NCI-H2107 (cell line): ENCODE measurements at regions not wholly inside any gene's neighbourhood (a gene's known extent, or its start where the extent isn't known, plus 50 kb on each side); places are given as distances from the start of the nearest gene placed in this dataset.
"Not testable (repeated sequence)": the region's sequence is repeated elsewhere in the genome, so short reads cannot be mapped to it uniquely, and the experiment has no call there.

ENCODE experiments used
- DNase-seq: peaks from one replicate; lab custom pipeline; 2025; lab: John Stamatoyannopoulos, UW

GRCh38 chr7:156380261-156380660 lies 260.3 kb upstream of the RNF32 start:
- no peak for DNase-seq

- DNase-seq, result no peak
Observed at GRCh38 chr7:156379324-156380070, 261.1 kb upstream of the RNF32 start.

- no peak for DNase-seq
Observed at GRCh38 chr7:156378806-156379205, 261.8 kb upstream of the RNF32 start.

GRCh38 chr7:156376317-156376716 lies 264.3 kb upstream of the RNF32 start:
- DNase-seq, result no peak

- DNase-seq, result no peak
Observed at GRCh38 chr7:156374335-156374734, 266.2 kb upstream of the RNF32 start.

- DNase-seq, result not testable (repeated sequence)
Observed at GRCh38 chr7:156369929-156370328, 270.6 kb upstream of the RNF32 start.

GRCh38 chr7:156368053-156368843 lies 272.3 kb upstream of the RNF32 start:
- no peak for DNase-seq

GRCh38 chr7:156363751-156364150 lies 276.8 kb upstream of the RNF32 start:
- no peak for DNase-seq

GRCh38 chr7:156360835-156361234 lies 279.7 kb upstream of the RNF32 start:
- no peak for DNase-seq

GRCh38 chr7:156356551-156356950 lies 284.0 kb upstream of the RNF32 start:
- no peak for DNase-seq

- DNase-seq, result no peak
Observed at GRCh38 chr7:156353352-156353751, 287.2 kb upstream of the RNF32 start.

- not testable (repeated sequence) for DNase-seq
Observed at GRCh38 chr7:156347703-156348248, 292.8 kb upstream of the RNF32 start.

GRCh38 chr7:156347132-156347531 lies 293.4 kb upstream of the RNF32 start:
- no peak for DNase-seq

GRCh38 chr7:156344595-156344994 lies 296.0 kb upstream of the RNF32 start:
- DNase-seq, result no peak

GRCh38 chr7:156334636-156335035 lies 305.9 kb upstream of the RNF32 start:
- DNase-seq, result no peak

GRCh38 chr7:156327916-156328315 lies 312.7 kb upstream of the RNF32 start:
- no peak for DNase-seq

GRCh38 chr7:156327474-156327873 lies 313.1 kb upstream of the RNF32 start:
- DNase-seq, result no peak

- DNase-seq, result no peak
Observed at GRCh38 chr7:156324201-156324600, 316.4 kb upstream of the RNF32 start.

- DNase-seq, result not testable (repeated sequence)
Observed at GRCh38 chr7:156321430-156321829, 319.1 kb upstream of the RNF32 start.

- DNase-seq, result no peak
Observed at GRCh38 chr7:156318926-156319325, 321.6 kb upstream of the RNF32 start.

GRCh38 chr7:156318426-156318825 lies 322.1 kb upstream of the RNF32 start:
- no peak for DNase-seq

GRCh38 chr7:156309016-156309620 lies 331.5 kb upstream of the RNF32 start:
- no peak for DNase-seq

GRCh38 chr7:156307193-156307592 lies 333.4 kb upstream of the RNF32 start:
- DNase-seq, result no peak
